KOPT-K1 (cell line): ENCODE measurements at regions not wholly inside any gene's neighbourhood (a gene's known extent, or its start where the extent isn't known, plus 50 kb on each side); places are given as distances from the start of the nearest gene placed in this dataset.

Experiments used
- H3K27ac ChIP-seq: fragments of 200-600 bp; sonication (generic); 2 replicates; pipeline ENCODE4 v1.5.1; 2016; ENCODE audit warnings: antibody characterized with exemption, mild to moderate bottlenecking, low read depth, low read length; ENCODE audit not compliant: poor library complexity, severe bottlenecking
- H3K36me3 ChIP-seq: fragments of 200-600 bp; sonication (generic); 2 replicates; pipeline ENCODE4 v1.5.1; 2017; ENCODE audit warnings: antibody characterized with exemption, mild to moderate bottlenecking, low read length, moderate library complexity; ENCODE audit not compliant: insufficient read depth
- H3K9me3 ChIP-seq: fragments of 200-600 bp; sonication (generic); 2 replicates; pipeline ENCODE4 v1.5.1; 2017; ENCODE audit warnings: antibody characterized with exemption, low read length, mild to moderate bottlenecking; ENCODE audit not compliant: insufficient read depth, poor library complexity, severe bottlenecking

GRCh38 chr17:73962308-73962707 lies 241.2 kb upstream of the RPL38 start:
- Histone ChIP-seq H3K36me3 (no peaks in the 10 kb centered on the region), H3K27ac (no peak overlapping the region), H3K9me3 (peaks cover 46% of the 10 kb centered on the region)

GRCh38 chr17:73968680-73969079 lies 234.8 kb upstream of the RPL38 start:
- Histone ChIP-seq H3K9me3 (peaks cover 24% of the 10 kb centered on the region), H3K27ac (no peak overlapping the region), H3K36me3 (no peaks in the 10 kb centered on the region)

GRCh38 chr17:73969956-73970355 lies 233.5 kb upstream of the RPL38 start:
- Histone ChIP-seq H3K9me3 (peaks cover 11% of the 10 kb centered on the region), H3K27ac (no peak overlapping the region), H3K36me3 (no peaks in the 10 kb centered on the region)

GRCh38 chr17:73971127-73971526 lies 232.4 kb upstream of the RPL38 start:
- Histone ChIP-seq H3K27ac (no peak overlapping the region), H3K36me3 (no peaks in the 10 kb centered on the region), H3K9me3 (no peaks in the 10 kb centered on the region)

- no peak overlapping the region for H3K27ac ChIP-seq
- H3K9me3 ChIP-seq = no peaks in the 10 kb centered on the region
- no peaks in the 10 kb centered on the region for H3K36me3 ChIP-seq
These were observed 231.4 kb upstream of the RPL38 start for GRCh38 chr17:73972056-73972455.

GRCh38 chr17:73972901-73973300 lies 230.6 kb upstream of the RPL38 start:
- Histone ChIP-seq H3K36me3 (no peaks in the 10 kb centered on the region), H3K9me3 (no peaks in the 10 kb centered on the region)

GRCh38 chr17:73973586-73974409 lies 229.7 kb upstream of the RPL38 start:
- Histone ChIP-seq H3K9me3 (no peaks in the 10 kb centered on the region), H3K27ac (no peak overlapping the region), H3K36me3 (no peaks in the 10 kb centered on the region)

More at GRCh38 chr17:73972901-73973300, 230.6 kb upstream of the RPL38 start:
- no peak overlapping the region for H3K27ac ChIP-seq

- H3K9me3 ChIP-seq = no peaks in the 10 kb centered on the region
- H3K36me3 ChIP-seq = no peaks in the 10 kb centered on the region
- no peak overlapping the region for H3K27ac ChIP-seq
These were observed 228.9 kb upstream of the RPL38 start for GRCh38 chr17:73974536-73974935.

- H3K27ac ChIP-seq = no peak overlapping the region
- no peaks in the 10 kb centered on the region for H3K9me3 ChIP-seq
- no peaks in the 10 kb centered on the region for H3K36me3 ChIP-seq
These were observed 227.3 kb upstream of the RPL38 start for GRCh38 chr17:73976147-73976546.

GRCh38 chr17:73976676-73977521 lies 226.6 kb upstream of the RPL38 start:
- H3K9me3 ChIP-seq = no peaks in the 10 kb centered on the region
- H3K27ac ChIP-seq = no peak overlapping the region
- H3K36me3 ChIP-seq = no peaks in the 10 kb centered on the region

- no peak overlapping the region for H3K27ac ChIP-seq
- H3K36me3 ChIP-seq = no peaks in the 10 kb centered on the region
- H3K9me3 ChIP-seq = no peaks in the 10 kb centered on the region
These were observed 223.0 kb upstream of the RPL38 start for GRCh38 chr17:73980517-73980916.

- Histone ChIP-seq H3K36me3 (no peaks in the 10 kb centered on the region), H3K27ac (no peak overlapping the region), H3K9me3 (no peaks in the 10 kb centered on the region)
These were observed 220.6 kb upstream of the RPL38 start for GRCh38 chr17:73982871-73983270.

- Histone ChIP-seq H3K27ac (no peak overlapping the region), H3K9me3 (no peaks in the 10 kb centered on the region)
These were observed 219.7 kb upstream of the RPL38 start for GRCh38 chr17:73983621-73984400.

GRCh38 chr17:73984941-73985340 lies 218.5 kb upstream of the RPL38 start:
- Histone ChIP-seq H3K27ac (no peak overlapping the region), H3K36me3 (no peaks in the 10 kb centered on the region), H3K9me3 (no peaks in the 10 kb centered on the region)

More at GRCh38 chr17:73983621-73984400, 219.7 kb upstream of the RPL38 start:
- no peaks in the 10 kb centered on the region for H3K36me3 ChIP-seq
